Keratinocyte (primary cell): ENCODE measurements at regions not wholly inside any gene's neighbourhood (a gene's known extent, or its start where the extent isn't known, plus 50 kb on each side); places are given as distances from the start of the nearest gene placed in this dataset.
A peak's percentile ranks its signal among the peaks of the same experiment; 100 is the strongest.

Source experiments
- CTCF ChIP-seq, 3 experiments: IDR thresholded peaks in 1 of 3; conservative IDR thresholded peaks in 1 of 3; optimal IDR thresholded peaks in 1 of 3; 2 replicates in 2 of 3; 3 replicates in 1 of 3; pipeline versions ENCODE3 to v1.5.1; 2011; ENCODE audit warnings: low read length in 3 of 3, mild to moderate bottlenecking in 3 of 3, moderate library complexity in 2 of 3, control low read depth in 1 of 3, inconsistent platforms in 1 of 3; ENCODE audit not compliant: insufficient read depth in 2 of 3; ENCODE audit errors: extremely low read depth in 1 of 3
- EZH2 ChIP-seq: IDR thresholded peaks from one replicate; pipeline ENCODE4 v1.6.1; 2012; ENCODE audit warnings: inconsistent platforms, mild to moderate bottlenecking, low read length, moderate library complexity

- TF ChIP-seq CTCF (optimal IDR thresholded peaks at IDR 0.05 in 1 of 3, IDR thresholded peaks at IDR 0.05 in 1 of 3, conservative IDR thresholded peaks at IDR 0.05 in 1 of 3; ENCODE audit: extremely low read depth in 1 of 3, insufficient read depth in 2 of 3, low read length in 3 of 3), result no peak
- TF ChIP-seq EZH2, result peak; percentile 2
Measured at GRCh38 chr12:94768398-94769046, 118.2 kb upstream of the TMCC3 start.
